Endothelial cell of umbilical vein (primary cell): ENCODE measurements at regions not wholly inside any gene's neighbourhood (a gene's known extent, or its start where the extent isn't known, plus 50 kb on each side); places are given as distances from the start of the nearest gene placed in this dataset.

Experiments used
- BruUV-seq: library from RNA; stranded (reverse); fragments of 400-500 nt; replicated peaks from 2 replicates; lab custom pipeline; 2021; lab: Mats Ljungman, UMichigan
- CTCF ChIA-PET: fragments of 300-600, 350-600 bp; sonication (Branson Sonifier 250); formaldehyde crosslinking; loops from one replicate; lab custom pipeline; 2021; ENCODE audit warnings: antibody characterized with exemption, inconsistent platforms; lab: Charles Lee
- POLR2A ChIA-PET: fragments of 300-600, 350-600 bp; sonication (Branson Sonifier 250); formaldehyde crosslinking; loops from one replicate; lab custom pipeline; 2021; ENCODE audit warnings: antibody characterized with exemption, inconsistent platforms; lab: Charles Lee
- DNase-seq: peaks from one replicate; pipeline ENCODE4 v3.0.0-alpha.2; 2011; ENCODE audit warnings: low read depth, low spot score
- FAIRE-seq: peaks from 2 replicates; lab custom pipeline; 2011; peaks lifted over from hg19 to GRCh38; lab: Jason Lieb, UNC
- H2AFZ ChIP-seq: 2 replicates; pipeline ENCODE4 v1.6.0; 2012; ENCODE audit warnings: low read depth, low read length, control low read depth, inconsistent platforms
- H3K27ac ChIP-seq: 2 replicates; pipeline ENCODE4 v1.5.1; 2011; ENCODE audit warnings: low read depth, mild to moderate bottlenecking, control low read depth, low read length, moderate library complexity; ENCODE audit not compliant: insufficient read depth
- H3K27me3 ChIP-seq, 2 experiments: 2 replicates each; pipeline versions ENCODE4 v1.6.0 to v1.6.1; 2011; ENCODE audit warnings: low read length in 2 of 2, mixed read lengths in 1 of 2; ENCODE audit not compliant: control insufficient read depth in 2 of 2, insufficient read depth in 2 of 2
- H3K36me3 ChIP-seq, 2 experiments: 2 replicates in 1 of 2; 3 replicates in 1 of 2; pipeline ENCODE4 v1.5.1; 2011; ENCODE audit warnings: low read length in 2 of 2, mild to moderate bottlenecking in 1 of 2, moderate library complexity in 1 of 2; ENCODE audit not compliant: control insufficient read depth in 2 of 2, insufficient read depth in 2 of 2; ENCODE audit errors: extremely low read depth in 1 of 2
- H3K4me1 ChIP-seq: 3 replicates; pipeline ENCODE4 v1.5.1; 2011; ENCODE audit warnings: mild to moderate bottlenecking, low read length; ENCODE audit not compliant: control insufficient read depth, insufficient read depth; ENCODE audit errors: extremely low read depth
- H3K4me2 ChIP-seq: 2 replicates; pipeline ENCODE4 v1.6.1; 2011; ENCODE audit warnings: low read length, control low read depth, mixed read lengths; ENCODE audit not compliant: insufficient read depth
- H3K4me3 ChIP-seq, 3 experiments: fragments of 200-600 bp in 1 of 3; sonication (generic), shearing (Covaris generic) in 1 of 3; replicated peaks in 1 of 3; 2 replicates each; pipeline ENCODE4 v1.5.1; 2011 to 2016; ENCODE audit warnings: control low read depth in 3 of 3, low read length in 3 of 3, mild to moderate bottlenecking in 2 of 3, inconsistent platforms in 1 of 3, low read depth in 1 of 3, moderate library complexity in 1 of 3; ENCODE audit not compliant: insufficient read depth in 1 of 3
- H3K79me2 ChIP-seq: 2 replicates; pipeline ENCODE4 v1.6.0; 2012; ENCODE audit warnings: low read length, inconsistent platforms; ENCODE audit not compliant: control insufficient read depth, insufficient read depth
- H3K9ac ChIP-seq: replicated peaks from 2 replicates; pipeline ENCODE3; 2011; ENCODE audit warnings: low read length, control low read depth; ENCODE audit not compliant: insufficient read depth; ENCODE audit errors: extremely low read depth
- H3K9me1 ChIP-seq: replicated peaks from 3 replicates; pipeline ENCODE4 v1.6.0; 2011; ENCODE audit warnings: mild to moderate bottlenecking, low read length; ENCODE audit not compliant: control insufficient read depth, insufficient read depth; ENCODE audit errors: extremely low read depth
- H3K9me3 ChIP-seq: replicated peaks from 2 replicates; pipeline ENCODE4 v1.5.1; 2012; ENCODE audit warnings: low read length, inconsistent platforms; ENCODE audit not compliant: control insufficient read depth, insufficient read depth
- H4K20me1 ChIP-seq: replicated peaks from 2 replicates; pipeline ENCODE3; 2011; ENCODE audit warnings: mild to moderate bottlenecking, low read length; ENCODE audit not compliant: control insufficient read depth, insufficient read depth; ENCODE audit errors: extremely low read depth
- EZH2 ChIP-seq: IDR thresholded peaks from 2 replicates; pipeline ENCODE4 v1.6.1; 2012; ENCODE audit warnings: borderline replicate concordance, low read depth, mild to moderate bottlenecking, moderate library complexity, low read length, inconsistent platforms; ENCODE audit not compliant: severe bottlenecking
- FOS ChIP-seq: IDR thresholded peaks from 2 replicates; pipeline ENCODE4 v1.6.1; 2011; ENCODE audit warnings: mild to moderate bottlenecking, low read length, moderate library complexity, borderline replicate concordance; ENCODE audit not compliant: insufficient read depth
- GATA2 ChIP-seq: IDR thresholded peaks from 2 replicates; pipeline ENCODE4 v1.7.0; 2011; ENCODE audit warnings: low read depth, mild to moderate bottlenecking, moderate library complexity, mixed read lengths, low read length; ENCODE audit not compliant: insufficient read length, insufficient read depth
- JUN ChIP-seq: IDR thresholded peaks from 2 replicates; pipeline ENCODE4 v1.6.1; 2011; ENCODE audit warnings: borderline replicate concordance, low read depth; ENCODE audit not compliant: insufficient read length, insufficient read depth
- MYC ChIP-seq: IDR thresholded peaks from one replicate; pipeline ENCODE4 v1.6.1; 2011; ENCODE audit warnings: mild to moderate bottlenecking, low read depth, low read length
- POLR2A ChIP-seq: IDR thresholded peaks from 2 replicates; pipeline ENCODE4 v1.6.1; 2012; ENCODE audit warnings: low read depth, mild to moderate bottlenecking, control low read depth, low read length
- POLR2AphosphoS5 ChIP-seq: IDR thresholded peaks from 2 replicates; pipeline ENCODE4 v1.6.1; 2012; ENCODE audit warnings: low read depth, mild to moderate bottlenecking, control low read depth, low read length, moderate library complexity; ENCODE audit not compliant: insufficient read depth
- dilution Hi-C: fragments of 300-500 bp; cut with MboI; formaldehyde crosslinking; loops from one replicate; pipeline ENCODE4 v1.15.0; 2019; ENCODE audit warnings: low sequenced_read_pairs; ENCODE audit not compliant: extremely low pct_ligation_motif_present
- intact Hi-C: fragments of 100-400 bp; cut with micrococcal nuclease; formaldehyde crosslinking; loops from one replicate; pipeline ENCODE4 v1.10.0; 2022
- TF ChIP-seq, protein P1 (sequence below): IDR thresholded peaks from 2 replicates; pipeline ENCODE4 v1.6.1; 2011; ENCODE audit not compliant: insufficient read depth, insufficient read length
- TF ChIP-seq, protein P2 (sequence below), 2 donors: IDR thresholded peaks; 1 replicate in 1 of 2; 2 replicates in 1 of 2; pipeline ENCODE4 v1.5.1; 2011; ENCODE audit warnings: low read length in 2 of 2, mild to moderate bottlenecking in 2 of 2, moderate library complexity in 2 of 2, control low read depth in 1 of 2, inconsistent platforms in 1 of 2, low read depth in 1 of 2; ENCODE audit not compliant: insufficient read depth in 1 of 2; ENCODE audit errors: extremely low read depth in 1 of 2

DNA sequence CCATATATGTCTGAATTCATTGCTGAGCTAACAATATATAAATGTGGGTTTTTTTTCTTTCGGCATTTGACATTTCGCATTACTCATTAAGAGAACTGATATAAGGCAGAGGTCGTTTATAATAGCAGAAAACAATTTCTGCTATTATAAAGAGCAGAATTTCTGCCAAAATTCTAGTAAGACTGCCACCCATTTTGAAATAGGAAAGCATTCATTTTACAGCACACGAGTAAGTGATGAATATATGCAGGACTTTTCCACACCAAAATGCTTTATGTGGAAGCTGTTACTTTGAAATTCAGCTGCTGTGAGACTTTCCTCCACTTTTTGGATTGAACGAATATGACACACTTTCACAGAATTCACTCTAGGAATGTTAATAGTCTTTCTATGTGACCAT is 610.9 kb upstream of the MAN1A1 start:
- no peaks in the 10 kb centered on the region for H3K4me1 ChIP-seq
- H3K36me3 ChIP-seq: no peaks in the 10 kb centered on the region
- H3K9ac ChIP-seq: no peak overlapping the region
- ChIA-PET POLR2A (no interaction called here), CTCF (no interaction called here)
- H3K27ac ChIP-seq: no peak overlapping the region
- no peak overlapping the region for H3K4me3 ChIP-seq
- FAIRE-seq (no peak), DNase-seq (no peak)
- no peak overlapping the region for H3K4me2 ChIP-seq
- H2AFZ ChIP-seq: no peak overlapping the region
- dilution Hi-C loops (no loop called here), intact Hi-C loops (no loop called here)
- no peaks in the 10 kb centered on the region for H3K27me3 ChIP-seq
- BruUV-seq: no TSS peak
- TF ChIP-seq MYC (no peak), POLR2A (no peak), GATA2 (no peak), EZH2 (no peak), FOS (no peak), JUN (no peak), POLR2AphosphoS5 (no peak)
- TF ChIP-seq, protein P1, sequence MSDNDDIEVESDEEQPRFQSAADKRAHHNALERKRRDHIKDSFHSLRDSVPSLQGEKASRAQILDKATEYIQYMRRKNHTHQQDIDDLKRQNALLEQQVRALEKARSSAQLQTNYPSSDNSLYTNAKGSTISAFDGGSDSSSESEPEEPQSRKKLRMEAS: no peak
- TF ChIP-seq, protein P2, sequence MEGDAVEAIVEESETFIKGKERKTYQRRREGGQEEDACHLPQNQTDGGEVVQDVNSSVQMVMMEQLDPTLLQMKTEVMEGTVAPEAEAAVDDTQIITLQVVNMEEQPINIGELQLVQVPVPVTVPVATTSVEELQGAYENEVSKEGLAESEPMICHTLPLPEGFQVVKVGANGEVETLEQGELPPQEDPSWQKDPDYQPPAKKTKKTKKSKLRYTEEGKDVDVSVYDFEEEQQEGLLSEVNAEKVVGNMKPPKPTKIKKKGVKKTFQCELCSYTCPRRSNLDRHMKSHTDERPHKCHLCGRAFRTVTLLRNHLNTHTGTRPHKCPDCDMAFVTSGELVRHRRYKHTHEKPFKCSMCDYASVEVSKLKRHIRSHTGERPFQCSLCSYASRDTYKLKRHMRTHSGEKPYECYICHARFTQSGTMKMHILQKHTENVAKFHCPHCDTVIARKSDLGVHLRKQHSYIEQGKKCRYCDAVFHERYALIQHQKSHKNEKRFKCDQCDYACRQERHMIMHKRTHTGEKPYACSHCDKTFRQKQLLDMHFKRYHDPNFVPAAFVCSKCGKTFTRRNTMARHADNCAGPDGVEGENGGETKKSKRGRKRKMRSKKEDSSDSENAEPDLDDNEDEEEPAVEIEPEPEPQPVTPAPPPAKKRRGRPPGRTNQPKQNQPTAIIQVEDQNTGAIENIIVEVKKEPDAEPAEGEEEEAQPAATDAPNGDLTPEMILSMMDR (IDR thresholded peaks at IDR 0.05; ENCODE audit: extremely low read depth in 1 of 2, insufficient read depth in 1 of 2, low read depth in 1 of 2, low read length in 2 of 2): no peak
- no peaks in the 10 kb centered on the region for H3K9me1 ChIP-seq
- no peaks in the 10 kb centered on the region for H3K79me2 ChIP-seq
- H3K9me3 ChIP-seq: no peaks in the 10 kb centered on the region
- H4K20me1 ChIP-seq: no peaks in the 10 kb centered on the region
